Endothelial cell of umbilical vein (primary cell): ENCODE measurements at regions not wholly inside any gene's neighbourhood (a gene's known extent, or its start where the extent isn't known, plus 50 kb on each side); places are given as distances from the start of the nearest gene placed in this dataset.

Experiments used
- BruUV-seq: library from RNA; stranded (reverse); fragments of 400-500 nt; replicated peaks from 2 replicates; lab custom pipeline; 2021; lab: Mats Ljungman, UMichigan
- CTCF ChIA-PET: fragments of 300-600, 350-600 bp; sonication (Branson Sonifier 250); formaldehyde crosslinking; loops from one replicate; lab custom pipeline; 2021; ENCODE audit warnings: antibody characterized with exemption, inconsistent platforms; lab: Charles Lee
- POLR2A ChIA-PET: fragments of 300-600, 350-600 bp; sonication (Branson Sonifier 250); formaldehyde crosslinking; loops from one replicate; lab custom pipeline; 2021; ENCODE audit warnings: antibody characterized with exemption, inconsistent platforms; lab: Charles Lee
- DNase-seq: peaks from one replicate; pipeline ENCODE4 v3.0.0-alpha.2; 2011; ENCODE audit warnings: low read depth, low spot score
- FAIRE-seq: peaks from 2 replicates; lab custom pipeline; 2011; peaks lifted over from hg19 to GRCh38; lab: Jason Lieb, UNC
- H2AFZ ChIP-seq: 2 replicates; pipeline ENCODE4 v1.6.0; 2012; ENCODE audit warnings: low read depth, low read length, control low read depth, inconsistent platforms
- H3K27ac ChIP-seq: 2 replicates; pipeline ENCODE4 v1.5.1; 2011; ENCODE audit warnings: low read depth, mild to moderate bottlenecking, control low read depth, low read length, moderate library complexity; ENCODE audit not compliant: insufficient read depth
- H3K27me3 ChIP-seq, 2 experiments: 2 replicates each; pipeline versions ENCODE4 v1.6.0 to v1.6.1; 2011; ENCODE audit warnings: low read length in 2 of 2, mixed read lengths in 1 of 2; ENCODE audit not compliant: control insufficient read depth in 2 of 2, insufficient read depth in 2 of 2
- H3K36me3 ChIP-seq, 2 experiments: 2 replicates in 1 of 2; 3 replicates in 1 of 2; pipeline ENCODE4 v1.5.1; 2011; ENCODE audit warnings: low read length in 2 of 2, mild to moderate bottlenecking in 1 of 2, moderate library complexity in 1 of 2; ENCODE audit not compliant: control insufficient read depth in 2 of 2, insufficient read depth in 2 of 2; ENCODE audit errors: extremely low read depth in 1 of 2
- H3K4me1 ChIP-seq: 3 replicates; pipeline ENCODE4 v1.5.1; 2011; ENCODE audit warnings: mild to moderate bottlenecking, low read length; ENCODE audit not compliant: control insufficient read depth, insufficient read depth; ENCODE audit errors: extremely low read depth
- H3K4me2 ChIP-seq: 2 replicates; pipeline ENCODE4 v1.6.1; 2011; ENCODE audit warnings: low read length, control low read depth, mixed read lengths; ENCODE audit not compliant: insufficient read depth
- H3K4me3 ChIP-seq, 3 experiments: fragments of 200-600 bp in 1 of 3; sonication (generic), shearing (Covaris generic) in 1 of 3; replicated peaks in 1 of 3; 2 replicates each; pipeline ENCODE4 v1.5.1; 2011 to 2016; ENCODE audit warnings: control low read depth in 3 of 3, low read length in 3 of 3, mild to moderate bottlenecking in 2 of 3, inconsistent platforms in 1 of 3, low read depth in 1 of 3, moderate library complexity in 1 of 3; ENCODE audit not compliant: insufficient read depth in 1 of 3
- H3K79me2 ChIP-seq: 2 replicates; pipeline ENCODE4 v1.6.0; 2012; ENCODE audit warnings: low read length, inconsistent platforms; ENCODE audit not compliant: control insufficient read depth, insufficient read depth
- H3K9ac ChIP-seq: replicated peaks from 2 replicates; pipeline ENCODE3; 2011; ENCODE audit warnings: low read length, control low read depth; ENCODE audit not compliant: insufficient read depth; ENCODE audit errors: extremely low read depth
- H3K9me1 ChIP-seq: replicated peaks from 3 replicates; pipeline ENCODE4 v1.6.0; 2011; ENCODE audit warnings: mild to moderate bottlenecking, low read length; ENCODE audit not compliant: control insufficient read depth, insufficient read depth; ENCODE audit errors: extremely low read depth
- H3K9me3 ChIP-seq: replicated peaks from 2 replicates; pipeline ENCODE4 v1.5.1; 2012; ENCODE audit warnings: low read length, inconsistent platforms; ENCODE audit not compliant: control insufficient read depth, insufficient read depth
- H4K20me1 ChIP-seq: replicated peaks from 2 replicates; pipeline ENCODE3; 2011; ENCODE audit warnings: mild to moderate bottlenecking, low read length; ENCODE audit not compliant: control insufficient read depth, insufficient read depth; ENCODE audit errors: extremely low read depth
- CTCF ChIP-seq, 2 donors: IDR thresholded peaks; 1 replicate in 1 of 2; 2 replicates in 1 of 2; pipeline ENCODE4 v1.5.1; 2011; ENCODE audit warnings: low read length in 2 of 2, mild to moderate bottlenecking in 2 of 2, moderate library complexity in 2 of 2, control low read depth in 1 of 2, inconsistent platforms in 1 of 2, low read depth in 1 of 2; ENCODE audit not compliant: insufficient read depth in 1 of 2; ENCODE audit errors: extremely low read depth in 1 of 2
- EZH2 ChIP-seq: IDR thresholded peaks from 2 replicates; pipeline ENCODE4 v1.6.1; 2012; ENCODE audit warnings: borderline replicate concordance, low read depth, mild to moderate bottlenecking, moderate library complexity, low read length, inconsistent platforms; ENCODE audit not compliant: severe bottlenecking
- FOS ChIP-seq: IDR thresholded peaks from 2 replicates; pipeline ENCODE4 v1.6.1; 2011; ENCODE audit warnings: mild to moderate bottlenecking, low read length, moderate library complexity, borderline replicate concordance; ENCODE audit not compliant: insufficient read depth
- GATA2 ChIP-seq: IDR thresholded peaks from 2 replicates; pipeline ENCODE4 v1.7.0; 2011; ENCODE audit warnings: low read depth, mild to moderate bottlenecking, moderate library complexity, mixed read lengths, low read length; ENCODE audit not compliant: insufficient read length, insufficient read depth
- JUN ChIP-seq: IDR thresholded peaks from 2 replicates; pipeline ENCODE4 v1.6.1; 2011; ENCODE audit warnings: borderline replicate concordance, low read depth; ENCODE audit not compliant: insufficient read length, insufficient read depth
- MAX ChIP-seq: IDR thresholded peaks from 2 replicates; pipeline ENCODE4 v1.6.1; 2011; ENCODE audit not compliant: insufficient read depth, insufficient read length
- MYC ChIP-seq: IDR thresholded peaks from one replicate; pipeline ENCODE4 v1.6.1; 2011; ENCODE audit warnings: mild to moderate bottlenecking, low read depth, low read length
- POLR2A ChIP-seq: IDR thresholded peaks from 2 replicates; pipeline ENCODE4 v1.6.1; 2012; ENCODE audit warnings: low read depth, mild to moderate bottlenecking, control low read depth, low read length
- POLR2AphosphoS5 ChIP-seq: IDR thresholded peaks from 2 replicates; pipeline ENCODE4 v1.6.1; 2012; ENCODE audit warnings: low read depth, mild to moderate bottlenecking, control low read depth, low read length, moderate library complexity; ENCODE audit not compliant: insufficient read depth
- dilution Hi-C: fragments of 300-500 bp; cut with MboI; formaldehyde crosslinking; loops from one replicate; pipeline ENCODE4 v1.15.0; 2019; ENCODE audit warnings: low sequenced_read_pairs; ENCODE audit not compliant: extremely low pct_ligation_motif_present
- intact Hi-C: fragments of 100-400 bp; cut with micrococcal nuclease; formaldehyde crosslinking; loops from one replicate; pipeline ENCODE4 v1.10.0; 2022

- Histone ChIP-seq H3K27me3 (no peaks in the 10 kb centered on the region), H3K27ac (no peak overlapping the region), H3K9me1 (no peaks in the 10 kb centered on the region), H4K20me1 (no peaks in the 10 kb centered on the region), H3K79me2 (no peaks in the 10 kb centered on the region), H2AFZ (no peak overlapping the region), H3K4me3 (no peak overlapping the region), H3K36me3 (no peaks in the 10 kb centered on the region), H3K9ac (no peak overlapping the region), H3K4me1 (no peaks in the 10 kb centered on the region), H3K9me3 (no peaks in the 10 kb centered on the region), H3K4me2 (no peak overlapping the region)
- CTCF ChIA-PET = no interaction called here
- BruUV-seq = no TSS peak
- FAIRE-seq (no peak), DNase-seq (no peak)
- POLR2A ChIA-PET = interaction anchor here (0.7 kb wide), 1 partner anchor 213 kb away, joined by 7 read pairs; no protein-coding TSS in a partner anchor
- dilution Hi-C loops (no loop called here), intact Hi-C loops (no loop called here)
- no peak for TF ChIP-seq EZH2
- no peak for TF ChIP-seq CTCF (IDR thresholded peaks at IDR 0.05; ENCODE audit: extremely low read depth in 1 of 2, insufficient read depth in 1 of 2, low read depth in 1 of 2, low read length in 2 of 2)
- no peak for TF ChIP-seq POLR2A
- TF ChIP-seq FOS = no peak
Measured at GRCh38 chr4:32189788-32190187, 1469.6 kb downstream of the PCDH7 start.

GRCh38 chr4:32191961-32192360, 1471.8 kb downstream of the PCDH7 start:
- FAIRE-seq = no peak
- no peak overlapping the region for H3K4me2 ChIP-seq
- H3K9ac ChIP-seq = no peak overlapping the region
- no peaks in the 10 kb centered on the region for H3K9me1 ChIP-seq
- no peaks in the 10 kb centered on the region for H3K79me2 ChIP-seq
- H3K9me3 ChIP-seq = no peaks in the 10 kb centered on the region
- H3K36me3 ChIP-seq = no peaks in the 10 kb centered on the region
- H3K27ac ChIP-seq = no peak overlapping the region
- no peak overlapping the region for H3K4me3 ChIP-seq
- no peak for DNase-seq
- BruUV-seq = no TSS peak
- POLR2A ChIA-PET = no interaction called here
- H3K27me3 ChIP-seq = no peaks in the 10 kb centered on the region
- intact Hi-C loops (no loop called here), dilution Hi-C loops (no loop called here)
- TF ChIP-seq FOS (no peak), JUN (no peak), CTCF (IDR thresholded peaks at IDR 0.05; ENCODE audit: extremely low read depth in 1 of 2, insufficient read depth in 1 of 2, low read depth in 1 of 2, low read length in 2 of 2) (no peak), POLR2A (no peak), EZH2 (no peak), POLR2AphosphoS5 (no peak), MAX (no peak), MYC (no peak), GATA2 (no peak)
- H3K4me1 ChIP-seq = no peaks in the 10 kb centered on the region
- CTCF ChIA-PET = no interaction called here
- H2AFZ ChIP-seq = no peak overlapping the region
- no peaks in the 10 kb centered on the region for H4K20me1 ChIP-seq
